ENCODE measurements at regions not wholly inside any gene's neighbourhood (a gene's known extent, or its start where the extent isn't known, plus 50 kb on each side); places are given as distances from the start of the nearest gene placed in this dataset.

- no peak for DNase-seq (ENCODE audit: low read depth, low spot score)
- TF ChIP-seq CTCF (conservative IDR thresholded peaks at IDR 0.05), result no peak
- H3K9me3 Mint-ChIP-seq, result no peaks in the 10 kb centered on the region
- no peaks in the 10 kb centered on the region for H3K27me3 Mint-ChIP-seq (ENCODE audit: low read depth)
- no peaks in the 10 kb centered on the region for H3K36me3 Mint-ChIP-seq (ENCODE audit: low read depth)
- no peaks in the 10 kb centered on the region for H3K4me1 Mint-ChIP-seq
- no peak overlapping the region for H3K4me3 Mint-ChIP-seq
- no peak overlapping the region for H3K27ac Mint-ChIP-seq (ENCODE audit: unreplicated experiment)
Measured at GRCh38 chr11:88015170-88015569, 160.1 kb downstream of the RAB38 start.

- no peaks in the 10 kb centered on the region for H3K36me3 Mint-ChIP-seq (ENCODE audit: low read depth)
- no peaks in the 10 kb centered on the region for H3K9me3 Mint-ChIP-seq
- no peak for DNase-seq (ENCODE audit: low read depth, low spot score)
- no peaks in the 10 kb centered on the region for H3K4me1 Mint-ChIP-seq
- no peak overlapping the region for H3K27ac Mint-ChIP-seq (ENCODE audit: unreplicated experiment)
- H3K27me3 Mint-ChIP-seq (ENCODE audit: low read depth), result no peaks in the 10 kb centered on the region
- H3K4me3 Mint-ChIP-seq, result no peak overlapping the region
- TF ChIP-seq CTCF (conservative IDR thresholded peaks at IDR 0.05), result no peak
Measured at GRCh38 chr11:88013508-88014065, 161.7 kb downstream of the RAB38 start.

GRCh38 chr11:88012456-88012855 is 162.8 kb downstream of the RAB38 start:
- DNase-seq (ENCODE audit: low read depth, low spot score), result no peak
- Mint-ChIP-seq H3K27ac (ENCODE audit: unreplicated experiment) (no peak overlapping the region), H3K27me3 (ENCODE audit: low read depth) (no peaks in the 10 kb centered on the region), H3K36me3 (ENCODE audit: low read depth) (no peaks in the 10 kb centered on the region), H3K4me3 (no peak overlapping the region), H3K4me1 (no peaks in the 10 kb centered on the region), H3K9me3 (no peaks in the 10 kb centered on the region)
- no peak for TF ChIP-seq CTCF (conservative IDR thresholded peaks at IDR 0.05)

- H3K27ac Mint-ChIP-seq (ENCODE audit: unreplicated experiment), result no peak overlapping the region
- H3K27me3 Mint-ChIP-seq (ENCODE audit: low read depth), result no peaks in the 10 kb centered on the region
- H3K4me1 Mint-ChIP-seq, result no peaks in the 10 kb centered on the region
- TF ChIP-seq CTCF (conservative IDR thresholded peaks at IDR 0.05), result no peak
- H3K36me3 Mint-ChIP-seq (ENCODE audit: low read depth), result no peaks in the 10 kb centered on the region
- no peak overlapping the region for H3K4me3 Mint-ChIP-seq
- H3K9me3 Mint-ChIP-seq, result no peaks in the 10 kb centered on the region
- no peak for DNase-seq (ENCODE audit: low read depth, low spot score)
Measured at GRCh38 chr11:87976009-87976408, 199.2 kb downstream of the RAB38 start.

GRCh38 chr11:87974797-87975196 is 200.4 kb downstream of the RAB38 start:
- no peak for TF ChIP-seq CTCF (conservative IDR thresholded peaks at IDR 0.05)
- no peaks in the 10 kb centered on the region for H3K4me1 Mint-ChIP-seq

GRCh38 chr11:87972133-87972532 is 203.1 kb downstream of the RAB38 start:
- no peak for TF ChIP-seq CTCF (conservative IDR thresholded peaks at IDR 0.05)
- H3K36me3 Mint-ChIP-seq (ENCODE audit: low read depth), result no peaks in the 10 kb centered on the region
- no peak overlapping the region for H3K4me3 Mint-ChIP-seq

More at GRCh38 chr11:87974797-87975196, 200.4 kb downstream of the RAB38 start:
- no peak overlapping the region for H3K4me3 Mint-ChIP-seq
- H3K36me3 Mint-ChIP-seq (ENCODE audit: low read depth), result no peaks in the 10 kb centered on the region
- H3K27me3 Mint-ChIP-seq (ENCODE audit: low read depth), result no peaks in the 10 kb centered on the region
- H3K27ac Mint-ChIP-seq (ENCODE audit: unreplicated experiment), result no peak overlapping the region
- no peak for DNase-seq (ENCODE audit: low read depth, low spot score)
- H3K9me3 Mint-ChIP-seq, result no peaks in the 10 kb centered on the region

More at GRCh38 chr11:87972133-87972532, 203.1 kb downstream of the RAB38 start:
- Mint-ChIP-seq H3K9me3 (no peaks in the 10 kb centered on the region), H3K4me1 (no peaks in the 10 kb centered on the region), H3K27ac (ENCODE audit: unreplicated experiment) (no peak overlapping the region), H3K27me3 (ENCODE audit: low read depth) (no peaks in the 10 kb centered on the region)
- no peak for DNase-seq (ENCODE audit: low read depth, low spot score)
